ENCODE measurements at regions not wholly inside any gene's neighbourhood (a gene's known extent, or its start where the extent isn't known, plus 50 kb on each side); places are given as distances from the start of the nearest gene placed in this dataset.

GRCh38 chr4:183837222-183837621 is 67.9 kb upstream of the STOX2 start:
- no peaks in the 10 kb centered on the region for H3K27me3 ChIP-seq (ENCODE audit: insufficient read depth, low read length, poor library complexity)
- H3K4ac ChIP-seq (ENCODE audit: low read depth, low read length), result no peak overlapping the region
- no peaks in the 10 kb centered on the region for H3K36me3 ChIP-seq (ENCODE audit: control insufficient read depth, insufficient read depth, low read length)
- no peak overlapping the region for H3K4me2 ChIP-seq (ENCODE audit: low read length)
- no peak overlapping the region for H2BK5ac ChIP-seq (ENCODE audit: low read length)
- no peaks in the 10 kb centered on the region for H3K4me1 ChIP-seq (ENCODE audit: control insufficient read depth, low read depth, low read length)
- H3K9ac ChIP-seq (ENCODE audit: low read length), result no peak overlapping the region
- H4K5ac ChIP-seq (ENCODE audit: low read length), result no peak overlapping the region
- H3K18ac ChIP-seq (ENCODE audit: low read length), result no peak overlapping the region
- no peak overlapping the region for H3K23ac ChIP-seq (ENCODE audit: low read length)
- no peak overlapping the region for H3K27ac ChIP-seq (ENCODE audit: low read depth, low read length)
- no peak overlapping the region for H2AK5ac ChIP-seq (ENCODE audit: low read length)
- WGBS (ENCODE audit: extremely low coverage, insufficient coverage, low lambda C conversion rate), result no CpG with 5 or more reads among the region's 5 CpGs
- no peaks in the 10 kb centered on the region for H3K79me2 ChIP-seq (ENCODE audit: control insufficient read depth, insufficient read depth, low read length)
- no peak overlapping the region for H3K56ac ChIP-seq (ENCODE audit: low read length)
- no peak overlapping the region for H3K4me3 ChIP-seq (ENCODE audit: low read length)
- no peak overlapping the region for H2BK120ac ChIP-seq (ENCODE audit: low read depth, low read length)
- H2BK15ac ChIP-seq (replicated peaks; ENCODE audit: low read depth), result no peak overlapping the region
- H3K79me1 ChIP-seq (ENCODE audit: low read length), result no peaks in the 10 kb centered on the region
- no peak overlapping the region for H4K8ac ChIP-seq (ENCODE audit: low read depth, low read length)
- no peak for DNase-seq

- WGBS (ENCODE audit: extremely low coverage, insufficient coverage, low lambda C conversion rate), result no CpG with 5 or more reads among the region's 16 CpGs
These were observed 66.0 kb upstream of the STOX2 start for GRCh38 chr4:183838987-183839712.

DNA sequence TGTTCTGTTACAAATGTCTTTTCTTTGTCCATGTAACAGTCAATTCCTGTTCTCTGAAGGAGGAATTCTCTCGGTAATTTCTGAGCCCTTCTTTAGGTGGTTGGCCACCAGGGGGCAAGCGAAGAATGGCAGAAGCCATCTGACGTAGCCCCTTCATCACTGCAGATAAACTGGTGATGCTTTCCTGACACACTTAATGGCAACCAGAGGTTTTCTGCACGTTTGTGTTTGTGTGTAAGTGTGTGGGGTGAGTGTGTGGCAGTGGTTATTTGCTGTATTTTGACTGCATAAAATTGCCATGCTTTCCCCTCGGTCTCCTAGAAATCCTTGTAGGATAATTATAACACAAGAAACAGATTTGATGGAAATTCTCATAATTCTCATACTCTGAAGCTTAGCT is 64.8 kb upstream of the STOX2 start:
- Histone ChIP-seq H3K4me1 (ENCODE audit: control insufficient read depth, low read depth, low read length) (no peaks in the 10 kb centered on the region), H4K5ac (ENCODE audit: low read length) (no peak overlapping the region), H3K27ac (ENCODE audit: low read depth, low read length) (no peak overlapping the region), H3K36me3 (ENCODE audit: control insufficient read depth, insufficient read depth, low read length) (no peaks in the 10 kb centered on the region), H3K23ac (ENCODE audit: low read length) (no peak overlapping the region), H3K4ac (ENCODE audit: low read depth, low read length) (no peak overlapping the region), H3K4me3 (ENCODE audit: low read length) (no peak overlapping the region), H2AK5ac (ENCODE audit: low read length) (no peak overlapping the region), H3K56ac (ENCODE audit: low read length) (no peak overlapping the region), H3K79me2 (ENCODE audit: control insufficient read depth, insufficient read depth, low read length) (no peaks in the 10 kb centered on the region), H3K27me3 (ENCODE audit: insufficient read depth, low read length, poor library complexity) (no peaks in the 10 kb centered on the region), H2BK120ac (ENCODE audit: low read depth, low read length) (no peak overlapping the region), H2BK5ac (ENCODE audit: low read length) (no peak overlapping the region), H3K9ac (ENCODE audit: low read length) (no peak overlapping the region), H3K79me1 (ENCODE audit: low read length) (no peaks in the 10 kb centered on the region), H4K8ac (ENCODE audit: low read depth, low read length) (peak overlapping the region; percentile 79), H3K4me2 (ENCODE audit: low read length) (no peak overlapping the region), H3K18ac (ENCODE audit: low read length) (no peak overlapping the region), H2BK15ac (replicated peaks; ENCODE audit: low read depth) (no peak overlapping the region)
- WGBS (ENCODE audit: extremely low coverage, insufficient coverage, low lambda C conversion rate), result no CpG with 5 or more reads among the region's 5 CpGs
- DNase-seq, result peak; percentile 85

More at GRCh38 chr4:183838987-183839712, 66.0 kb upstream of the STOX2 start:
- no peak overlapping the region for H2BK15ac ChIP-seq (replicated peaks; ENCODE audit: low read depth)
- no peaks in the 10 kb centered on the region for H3K27me3 ChIP-seq (ENCODE audit: insufficient read depth, low read length, poor library complexity)
- H2BK5ac ChIP-seq (ENCODE audit: low read length), result no peak overlapping the region
- H3K18ac ChIP-seq (ENCODE audit: low read length), result no peak overlapping the region
- no peak overlapping the region for H3K4me2 ChIP-seq (ENCODE audit: low read length)
- H3K27ac ChIP-seq (ENCODE audit: low read depth, low read length), result no peak overlapping the region
- no peak overlapping the region for H3K4ac ChIP-seq (ENCODE audit: low read depth, low read length)
- peak; percentile 70 for DNase-seq
- no peak overlapping the region for H4K5ac ChIP-seq (ENCODE audit: low read length)
- no peaks in the 10 kb centered on the region for H3K4me1 ChIP-seq (ENCODE audit: control insufficient read depth, low read depth, low read length)
- no peaks in the 10 kb centered on the region for H3K36me3 ChIP-seq (ENCODE audit: control insufficient read depth, insufficient read depth, low read length)
- H3K79me2 ChIP-seq (ENCODE audit: control insufficient read depth, insufficient read depth, low read length), result no peaks in the 10 kb centered on the region
- no peak overlapping the region for H3K4me3 ChIP-seq (ENCODE audit: low read length)
- no peak overlapping the region for H3K9ac ChIP-seq (ENCODE audit: low read length)
- no peak overlapping the region for H3K56ac ChIP-seq (ENCODE audit: low read length)
- no peak overlapping the region for H2AK5ac ChIP-seq (ENCODE audit: low read length)
- no peak overlapping the region for H2BK120ac ChIP-seq (ENCODE audit: low read depth, low read length)
- no peaks in the 10 kb centered on the region for H3K79me1 ChIP-seq (ENCODE audit: low read length)
- H4K8ac ChIP-seq (ENCODE audit: low read depth, low read length), result no peak overlapping the region
- no peak overlapping the region for H3K23ac ChIP-seq (ENCODE audit: low read length)

- H3K27ac ChIP-seq (ENCODE audit: low read depth, low read length), result no peak overlapping the region
- H3K4me1 ChIP-seq (ENCODE audit: control insufficient read depth, low read depth, low read length), result no peaks in the 10 kb centered on the region
- no peak overlapping the region for H4K5ac ChIP-seq (ENCODE audit: low read length)
- no peak overlapping the region for H3K4me2 ChIP-seq (ENCODE audit: low read length)
- H3K4me3 ChIP-seq (ENCODE audit: low read length), result no peak overlapping the region
- H3K56ac ChIP-seq (ENCODE audit: low read length), result no peak overlapping the region
- H3K79me1 ChIP-seq (ENCODE audit: low read length), result no peaks in the 10 kb centered on the region
- no peak overlapping the region for H2BK5ac ChIP-seq (ENCODE audit: low read length)
- no peaks in the 10 kb centered on the region for H3K79me2 ChIP-seq (ENCODE audit: control insufficient read depth, insufficient read depth, low read length)
- H3K4ac ChIP-seq (ENCODE audit: low read depth, low read length), result no peak overlapping the region
- no peak for DNase-seq
- H2AK5ac ChIP-seq (ENCODE audit: low read length), result no peak overlapping the region
- no peak overlapping the region for H3K23ac ChIP-seq (ENCODE audit: low read length)
- H3K18ac ChIP-seq (ENCODE audit: low read length), result no peak overlapping the region
- no peak overlapping the region for H3K9ac ChIP-seq (ENCODE audit: low read length)
- WGBS (ENCODE audit: extremely low coverage, insufficient coverage, low lambda C conversion rate), result no CpG with 5 or more reads among the region's 8 CpGs
- H3K27me3 ChIP-seq (ENCODE audit: insufficient read depth, low read length, poor library complexity), result no peaks in the 10 kb centered on the region
- no peak overlapping the region for H4K8ac ChIP-seq (ENCODE audit: low read depth, low read length)
- no peak overlapping the region for H2BK120ac ChIP-seq (ENCODE audit: low read depth, low read length)
- no peaks in the 10 kb centered on the region for H3K36me3 ChIP-seq (ENCODE audit: control insufficient read depth, insufficient read depth, low read length)
- no peak overlapping the region for H2BK15ac ChIP-seq (replicated peaks; ENCODE audit: low read depth)
These were observed 64.1 kb upstream of the STOX2 start for GRCh38 chr4:183841001-183841400.

GRCh38 chr4:183842129-183842528 is 63.0 kb upstream of the STOX2 start:
- WGBS (ENCODE audit: extremely low coverage, insufficient coverage, low lambda C conversion rate), result no CpG with 5 or more reads among the region's 3 CpGs
- H3K79me1 ChIP-seq (ENCODE audit: low read length), result no peaks in the 10 kb centered on the region
- H3K4me1 ChIP-seq (ENCODE audit: control insufficient read depth, low read depth, low read length), result no peaks in the 10 kb centered on the region
- no peak overlapping the region for H3K18ac ChIP-seq (ENCODE audit: low read length)
- H3K27me3 ChIP-seq (ENCODE audit: insufficient read depth, low read length, poor library complexity), result no peaks in the 10 kb centered on the region
- no peak overlapping the region for H2BK15ac ChIP-seq (replicated peaks; ENCODE audit: low read depth)
- H2BK120ac ChIP-seq (ENCODE audit: low read depth, low read length), result no peak overlapping the region
- no peak overlapping the region for H3K9ac ChIP-seq (ENCODE audit: low read length)
- H2BK5ac ChIP-seq (ENCODE audit: low read length), result no peak overlapping the region
- no peak overlapping the region for H2AK5ac ChIP-seq (ENCODE audit: low read length)
- no peak overlapping the region for H4K5ac ChIP-seq (ENCODE audit: low read length)
- H3K4me2 ChIP-seq (ENCODE audit: low read length), result no peak overlapping the region
- H3K79me2 ChIP-seq (ENCODE audit: control insufficient read depth, insufficient read depth, low read length), result no peaks in the 10 kb centered on the region
- no peak overlapping the region for H4K8ac ChIP-seq (ENCODE audit: low read depth, low read length)
- no peaks in the 10 kb centered on the region for H3K36me3 ChIP-seq (ENCODE audit: control insufficient read depth, insufficient read depth, low read length)
- H3K4ac ChIP-seq (ENCODE audit: low read depth, low read length), result no peak overlapping the region
- no peak overlapping the region for H3K23ac ChIP-seq (ENCODE audit: low read length)
- H3K56ac ChIP-seq (ENCODE audit: low read length), result no peak overlapping the region
- H3K4me3 ChIP-seq (ENCODE audit: low read length), result no peak overlapping the region
- no peak overlapping the region for H3K27ac ChIP-seq (ENCODE audit: low read depth, low read length)
- no peak for DNase-seq

DNA sequence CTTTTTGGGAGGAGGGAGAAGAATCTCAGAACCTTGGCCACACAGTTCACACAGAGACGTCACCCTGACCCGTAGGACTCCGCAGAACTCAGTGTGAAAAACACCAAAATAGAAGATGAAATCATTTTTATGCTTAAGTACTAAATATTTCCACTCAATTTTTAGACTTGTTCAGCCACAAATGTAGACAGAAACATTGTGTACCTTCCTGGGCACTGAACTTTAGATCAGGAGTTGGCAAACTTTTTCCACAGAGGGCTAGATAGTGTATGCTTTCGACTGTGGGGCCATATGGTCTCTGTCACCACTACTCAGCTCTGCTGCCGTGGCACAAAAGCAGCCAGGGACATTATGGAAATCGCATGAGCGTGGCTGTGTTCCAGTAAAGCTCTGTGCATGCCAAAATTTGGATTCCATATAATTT is 61.8 kb upstream of the STOX2 start:
- no peaks in the 10 kb centered on the region for H3K79me2 ChIP-seq (ENCODE audit: control insufficient read depth, insufficient read depth, low read length)
- H2BK5ac ChIP-seq (ENCODE audit: low read length), result no peak overlapping the region
- H3K4me1 ChIP-seq (ENCODE audit: control insufficient read depth, low read depth, low read length), result no peaks in the 10 kb centered on the region
- H3K4me2 ChIP-seq (ENCODE audit: low read length), result no peak overlapping the region
- no peak overlapping the region for H2AK5ac ChIP-seq (ENCODE audit: low read length)
- H2BK15ac ChIP-seq (replicated peaks; ENCODE audit: low read depth), result no peak overlapping the region
- H4K8ac ChIP-seq (ENCODE audit: low read depth, low read length), result no peak overlapping the region
- H3K23ac ChIP-seq (ENCODE audit: low read length), result no peak overlapping the region
- H3K27ac ChIP-seq (ENCODE audit: low read depth, low read length), result no peak overlapping the region
- no peak overlapping the region for H3K9ac ChIP-seq (ENCODE audit: low read length)
- DNase-seq, result no peak
- no CpG with 5 or more reads among the region's 7 CpGs for WGBS (ENCODE audit: extremely low coverage, insufficient coverage, low lambda C conversion rate)
- no peak overlapping the region for H3K56ac ChIP-seq (ENCODE audit: low read length)
- H3K18ac ChIP-seq (ENCODE audit: low read length), result no peak overlapping the region
- no peaks in the 10 kb centered on the region for H3K79me1 ChIP-seq (ENCODE audit: low read length)
- H4K5ac ChIP-seq (ENCODE audit: low read length), result no peak overlapping the region
- no peaks in the 10 kb centered on the region for H3K36me3 ChIP-seq (ENCODE audit: control insufficient read depth, insufficient read depth, low read length)
- no peak overlapping the region for H3K4ac ChIP-seq (ENCODE audit: low read depth, low read length)
- H3K27me3 ChIP-seq (ENCODE audit: insufficient read depth, low read length, poor library complexity), result no peaks in the 10 kb centered on the region
- no peak overlapping the region for H3K4me3 ChIP-seq (ENCODE audit: low read length)
- H2BK120ac ChIP-seq (ENCODE audit: low read depth, low read length), result no peak overlapping the region
